Pulmonary artery endothelial cell (primary cell): ENCODE measurements at regions not wholly inside any gene's neighbourhood (a gene's known extent, or its start where the extent isn't known, plus 50 kb on each side); places are given as distances from the start of the nearest gene placed in this dataset.

Experiments used
- DNase-seq: peaks from one replicate; pipeline ENCODE4 v3.0.0-alpha.2; 2011; ENCODE audit warnings: low read depth, low spot score

DNA sequence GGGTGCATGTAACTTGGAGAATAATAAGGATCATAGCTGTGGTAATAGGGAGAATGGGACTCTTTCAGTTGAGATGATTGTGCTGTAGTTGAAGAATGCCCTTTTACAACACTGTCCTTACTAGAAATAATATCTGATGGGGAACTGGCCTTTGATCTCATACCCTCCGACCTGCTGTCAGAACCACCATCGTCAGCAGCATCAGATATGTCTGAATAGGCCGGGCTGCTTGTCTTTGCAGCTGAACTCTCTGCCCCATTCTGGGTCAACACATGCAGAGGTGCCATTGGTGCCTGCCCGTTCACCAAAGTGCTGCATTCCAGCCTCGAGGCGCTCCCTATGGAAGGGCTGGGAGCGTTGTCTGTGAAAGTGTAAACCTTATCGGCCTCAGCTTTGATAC is 99.1 kb downstream of the ZNF608 start:
- DNase-seq, result no peak

DNA sequence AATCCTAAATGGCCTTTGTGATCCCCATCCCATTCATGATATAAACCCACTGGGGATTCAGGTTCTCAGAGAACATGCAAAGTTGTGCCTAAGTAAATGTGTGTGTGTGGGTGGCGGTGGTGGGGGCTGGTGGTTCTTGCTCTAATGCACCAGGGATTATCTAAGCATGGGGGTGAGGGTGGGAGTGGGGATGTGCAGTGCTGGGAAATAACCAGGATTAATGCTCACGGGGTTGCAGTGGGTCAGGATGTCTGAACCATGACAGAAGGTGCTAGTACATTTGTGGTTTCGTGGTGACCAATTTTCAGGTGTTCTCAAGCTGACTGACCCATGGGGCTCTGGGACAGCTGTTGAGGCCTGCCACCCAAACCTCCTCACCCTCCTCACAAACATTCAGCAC is 101.0 kb downstream of the ZNF608 start:
- no peak for DNase-seq

DNA sequence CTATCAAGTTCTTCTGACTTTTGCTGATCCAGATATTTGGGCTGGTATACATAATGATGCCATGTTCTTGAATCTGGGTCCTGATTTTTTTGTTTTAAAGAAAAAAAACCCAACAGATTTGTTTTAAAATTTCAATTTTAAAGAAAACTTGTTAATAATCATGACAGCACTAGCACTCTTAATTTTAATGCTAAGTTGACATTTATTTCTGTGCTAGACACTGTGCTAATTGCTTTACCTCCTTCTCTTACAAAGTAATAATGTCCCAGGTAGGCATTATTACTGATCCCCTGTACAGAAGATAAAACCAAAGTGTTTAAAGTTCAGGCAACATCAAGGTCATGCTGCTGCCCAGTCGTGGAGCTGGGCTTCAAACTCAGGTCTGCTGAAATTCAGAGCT is 101.9 kb downstream of the ZNF608 start:
- no peak for DNase-seq

DNA sequence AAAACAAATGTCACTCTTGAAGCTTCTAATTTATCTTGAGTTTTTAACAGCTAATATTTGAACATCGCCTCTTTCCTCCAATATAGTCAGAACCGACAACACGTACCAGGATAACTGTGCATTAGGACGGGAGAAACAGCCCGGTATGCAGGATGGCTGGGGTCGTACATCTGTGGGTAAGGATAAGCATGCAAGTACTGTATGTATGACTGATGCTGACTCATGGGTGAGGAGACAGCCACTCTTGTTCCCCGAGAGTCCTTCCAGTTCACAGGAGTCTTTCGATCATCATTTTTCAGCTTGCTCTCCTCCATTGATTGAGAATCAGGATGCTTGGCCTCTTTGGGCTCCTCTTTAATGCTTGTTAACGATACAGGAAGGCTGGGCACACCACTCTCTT is 102.3 kb downstream of the ZNF608 start:
- no peak for DNase-seq

DNA sequence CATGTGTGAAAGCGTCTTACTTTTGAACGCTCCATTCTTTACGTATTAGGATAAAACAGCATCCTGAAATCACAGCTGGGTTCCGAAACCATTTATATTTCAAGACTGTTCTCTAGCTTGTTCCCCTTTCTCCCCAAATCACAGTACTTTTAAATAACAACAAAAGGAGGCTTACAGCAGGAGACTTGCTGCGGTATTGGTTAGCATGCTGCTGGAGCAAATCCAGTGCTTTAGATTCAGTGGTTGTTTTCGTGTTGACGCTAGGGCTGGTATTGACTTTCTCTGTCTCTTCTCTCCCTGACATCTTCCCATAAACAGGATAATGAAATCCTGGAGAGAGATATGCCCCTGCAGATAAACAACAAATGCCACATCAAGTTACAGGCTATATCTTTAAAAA is 103.1 kb downstream of the ZNF608 start:
- DNase-seq, result no peak

DNA sequence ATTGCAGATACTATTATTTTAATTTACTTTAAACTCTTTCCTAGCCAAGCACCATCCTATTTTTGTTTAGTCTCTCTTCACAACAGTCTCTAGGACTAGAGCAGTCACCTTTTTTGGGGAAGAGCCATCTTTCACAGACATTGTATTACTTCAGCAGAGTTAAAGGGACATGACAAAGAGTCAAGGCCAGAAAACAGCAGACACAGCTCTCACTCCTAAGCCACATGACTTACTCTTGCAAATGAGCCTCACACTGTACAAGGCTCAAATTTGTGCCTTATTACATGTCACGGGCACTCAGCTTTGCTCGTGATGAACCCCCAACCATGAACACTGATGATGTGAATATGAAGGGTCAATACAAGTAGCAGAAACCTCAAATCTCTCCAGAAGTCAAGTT is 104.3 kb downstream of the ZNF608 start:
- no peak for DNase-seq

DNA sequence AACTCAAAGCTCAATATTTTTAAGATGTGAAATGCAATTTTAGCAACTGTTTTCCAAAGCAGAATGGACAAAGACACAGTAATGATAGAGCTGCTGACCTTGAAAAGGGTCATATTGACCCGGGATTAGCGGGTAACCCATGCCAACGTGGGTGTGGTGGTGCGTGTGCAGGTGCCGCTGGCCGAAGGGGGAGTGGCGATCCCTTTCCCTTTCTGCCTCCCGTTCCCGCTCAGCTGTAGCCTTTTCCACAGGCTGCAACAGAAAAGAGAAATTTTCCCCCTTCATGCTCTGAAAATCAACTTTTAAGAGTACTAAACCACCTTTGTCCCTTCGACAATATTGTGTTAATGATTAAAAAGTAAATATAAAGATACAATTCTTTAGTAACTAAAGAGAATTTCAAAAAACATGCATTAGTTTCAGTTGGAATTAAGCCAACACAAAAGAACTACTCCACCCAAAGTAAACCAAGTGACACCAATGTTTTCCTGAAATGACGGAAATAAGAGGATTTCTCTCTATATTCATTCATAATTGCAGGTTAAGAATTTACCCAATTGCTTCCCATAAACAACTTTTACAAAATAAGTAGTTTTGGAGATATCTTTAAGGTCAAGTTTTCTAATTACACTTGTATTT is 105.2 kb downstream of the ZNF608 start:
- no peak for DNase-seq

DNA sequence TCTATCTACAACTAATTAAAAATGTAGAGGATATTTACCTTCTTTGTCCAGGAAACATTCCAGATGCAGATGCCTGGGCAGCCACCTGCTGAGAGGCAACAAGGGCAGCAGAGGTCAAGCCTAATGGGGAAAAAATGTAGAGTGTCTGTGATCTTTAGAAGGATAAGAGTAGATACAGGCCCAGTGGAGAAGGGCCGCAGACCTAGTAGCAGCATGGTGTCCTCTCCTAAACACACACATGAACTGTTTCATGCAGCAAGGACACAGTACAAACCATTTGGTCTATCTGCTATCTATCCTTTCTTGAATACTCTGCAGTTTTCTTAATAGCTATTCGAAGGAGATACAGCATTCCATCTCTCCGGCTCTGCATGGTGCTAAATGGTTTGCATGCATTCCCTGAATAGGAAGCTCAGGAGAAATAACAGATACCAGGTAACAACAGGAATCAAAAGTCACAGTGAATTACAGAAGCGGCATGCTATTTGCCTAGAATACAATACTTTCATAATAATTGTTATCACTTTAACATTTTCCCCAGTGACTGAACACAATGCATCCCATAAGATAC is 107.3 kb downstream of the ZNF608 start:
- DNase-seq, result no peak

DNA sequence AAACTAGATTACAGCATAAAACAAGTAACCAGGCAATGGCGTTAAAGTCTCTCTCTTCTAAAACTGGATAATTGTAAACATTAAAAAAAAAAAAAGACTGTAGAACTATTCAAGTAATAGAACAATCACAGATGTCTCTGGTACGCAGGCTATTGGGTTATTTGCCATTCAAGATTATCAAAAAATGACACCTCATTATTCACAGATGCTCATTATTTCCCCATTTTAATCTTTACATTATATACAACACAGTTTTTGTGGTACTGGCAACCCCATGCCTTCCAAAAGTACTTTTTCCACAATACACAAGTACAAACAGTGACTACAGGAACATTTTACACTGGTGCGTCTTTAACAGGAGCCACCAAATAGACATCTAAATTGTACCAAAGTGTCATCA is 109.4 kb downstream of the ZNF608 start:
- no peak for DNase-seq

DNA sequence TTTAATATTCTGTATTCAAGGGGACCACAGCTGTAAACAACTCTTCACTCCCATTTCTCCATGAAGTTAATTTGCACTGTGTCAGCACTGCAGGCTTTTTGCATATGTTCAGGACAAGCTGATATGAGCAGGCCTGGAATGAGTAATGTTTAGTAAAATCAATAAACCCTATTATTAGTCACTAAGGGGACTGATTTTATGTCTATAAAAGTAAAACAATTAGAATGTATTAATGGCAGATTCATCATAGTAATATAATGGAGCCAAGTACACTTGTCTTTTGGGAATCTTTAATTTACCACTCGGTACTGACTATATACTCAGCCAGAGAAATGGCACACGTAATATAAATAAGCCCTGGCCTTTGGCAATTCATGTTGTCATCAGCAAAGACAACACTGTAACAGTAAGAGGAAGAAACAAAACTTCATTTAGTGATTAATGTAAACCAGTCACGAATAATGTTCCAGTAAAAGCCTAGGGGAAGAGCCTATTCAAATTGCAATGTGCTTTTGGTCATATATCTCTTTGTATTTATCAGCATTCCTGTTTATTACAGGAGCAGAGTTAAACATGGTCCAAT is 111.6 kb downstream of the ZNF608 start:
- DNase-seq, result no peak

DNA sequence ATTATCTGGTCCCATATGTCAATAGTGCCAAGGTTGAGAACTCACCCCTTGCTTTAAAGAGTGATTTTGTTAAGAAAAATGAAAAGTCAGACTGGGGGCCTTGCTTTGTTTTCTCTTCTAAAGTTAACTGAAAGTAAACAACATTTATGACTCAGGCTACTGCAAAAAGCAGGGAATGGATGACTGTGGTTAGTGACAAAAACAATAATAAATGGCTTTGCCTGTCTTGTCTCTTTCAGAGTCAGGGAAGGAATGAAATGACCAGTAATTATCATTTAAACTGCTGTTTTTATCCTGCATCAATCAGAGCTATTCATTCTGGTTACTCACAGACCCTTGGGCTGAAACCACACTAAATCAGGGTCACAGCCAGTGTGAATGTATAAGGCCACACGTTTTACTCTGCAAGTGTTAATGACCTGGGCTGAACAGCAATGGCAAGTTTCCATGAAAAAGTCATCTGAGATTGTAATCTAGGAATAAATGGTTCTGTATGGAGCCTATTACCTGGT is 112.2 kb downstream of the ZNF608 start:
- no peak for DNase-seq

DNA sequence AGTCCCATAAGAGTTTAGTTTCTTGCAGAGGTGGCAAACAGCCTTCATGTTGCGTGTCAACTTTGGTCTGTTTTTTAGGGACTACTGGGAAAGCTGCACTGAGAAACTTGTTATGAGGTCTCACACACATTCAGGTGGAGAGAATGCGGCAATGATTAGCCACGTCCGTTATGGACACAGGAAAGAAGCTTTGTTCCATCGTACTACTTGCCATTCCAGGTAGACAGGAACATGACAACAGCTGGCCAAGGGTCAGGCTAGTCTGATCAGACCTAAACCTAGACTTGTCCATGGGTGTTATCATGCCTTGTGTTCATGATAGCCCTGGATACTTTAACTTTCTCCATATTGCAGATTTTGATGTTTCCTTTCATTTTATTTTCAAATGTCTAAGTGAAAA is 113.2 kb downstream of the ZNF608 start:
- DNase-seq, result no peak

DNA sequence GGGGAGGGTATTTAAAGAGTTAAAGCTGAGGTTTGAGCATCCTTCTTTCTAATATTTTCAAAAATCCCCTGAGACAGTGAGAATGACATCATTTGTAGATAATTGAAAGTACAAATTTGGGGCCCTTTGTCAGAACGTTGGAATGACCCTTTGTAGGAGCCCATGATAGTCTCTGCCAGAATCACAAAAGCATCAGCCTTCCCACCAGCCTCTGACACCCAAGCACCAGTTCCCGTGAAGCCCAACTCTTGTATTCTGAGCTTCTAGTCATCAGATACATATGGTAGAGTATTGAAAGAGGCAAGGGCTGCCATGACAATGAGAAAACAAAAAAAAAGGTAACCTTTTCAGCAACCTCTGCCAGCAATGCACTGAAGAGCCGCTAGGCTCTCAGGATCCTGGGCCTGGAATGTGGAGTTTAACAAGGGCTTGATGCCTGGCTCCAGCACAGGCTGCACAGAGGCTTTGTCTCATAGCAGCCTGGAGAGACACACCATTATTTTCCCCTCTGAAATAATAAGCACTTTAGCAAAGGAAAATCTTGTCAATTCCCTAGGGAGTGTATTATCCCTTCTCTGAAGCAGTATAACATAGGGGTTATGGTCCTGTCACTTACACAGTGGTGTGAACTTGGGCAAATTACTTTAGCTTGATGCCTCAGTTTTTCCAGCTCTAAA is 114.4 kb downstream of the ZNF608 start:
- DNase-seq, result no peak

DNA sequence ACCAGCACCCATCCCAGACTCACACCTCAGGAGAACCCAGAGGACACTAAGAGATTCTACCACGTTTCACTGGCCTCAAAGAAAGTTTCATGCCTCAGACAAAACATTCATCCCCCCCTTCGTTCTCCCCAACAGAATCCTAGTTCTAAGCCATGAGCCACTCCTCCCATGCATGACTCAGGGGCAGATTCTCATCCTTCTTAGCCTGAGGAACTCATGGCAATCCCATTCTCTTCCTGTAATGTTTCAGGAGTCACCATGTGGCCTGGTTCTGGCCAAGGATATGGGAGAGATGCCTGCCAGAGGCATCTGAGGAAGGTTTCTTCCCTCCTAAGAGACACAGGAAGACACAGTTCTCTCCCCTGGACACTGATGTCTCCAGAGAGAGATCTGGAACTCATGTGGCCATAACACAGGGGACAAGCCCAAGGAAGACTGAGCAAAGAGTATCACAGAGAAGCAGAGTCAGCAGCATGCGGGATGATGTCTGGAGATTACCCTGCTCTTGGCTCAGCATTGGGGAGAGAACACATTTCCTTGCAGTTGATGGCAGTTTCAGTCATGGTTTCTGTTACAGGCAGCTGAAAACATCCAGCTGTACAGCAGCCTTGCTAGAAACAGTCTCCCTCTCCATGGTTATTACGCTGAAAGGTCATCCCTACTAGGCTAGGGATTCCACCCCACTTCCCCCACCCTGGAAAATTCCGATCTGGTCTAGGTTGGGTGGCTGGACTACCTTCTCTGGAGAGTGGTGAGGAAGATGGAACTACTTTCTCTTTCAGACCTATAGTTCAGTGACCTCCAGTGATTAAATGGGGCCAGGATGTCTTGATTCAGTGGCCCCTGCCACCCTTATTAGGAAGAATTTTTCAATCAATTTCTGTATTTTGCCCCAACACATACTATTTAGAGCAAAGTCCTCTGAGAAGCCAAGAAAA is 115.4 kb downstream of the ZNF608 start:
- DNase-seq, result no peak

DNA sequence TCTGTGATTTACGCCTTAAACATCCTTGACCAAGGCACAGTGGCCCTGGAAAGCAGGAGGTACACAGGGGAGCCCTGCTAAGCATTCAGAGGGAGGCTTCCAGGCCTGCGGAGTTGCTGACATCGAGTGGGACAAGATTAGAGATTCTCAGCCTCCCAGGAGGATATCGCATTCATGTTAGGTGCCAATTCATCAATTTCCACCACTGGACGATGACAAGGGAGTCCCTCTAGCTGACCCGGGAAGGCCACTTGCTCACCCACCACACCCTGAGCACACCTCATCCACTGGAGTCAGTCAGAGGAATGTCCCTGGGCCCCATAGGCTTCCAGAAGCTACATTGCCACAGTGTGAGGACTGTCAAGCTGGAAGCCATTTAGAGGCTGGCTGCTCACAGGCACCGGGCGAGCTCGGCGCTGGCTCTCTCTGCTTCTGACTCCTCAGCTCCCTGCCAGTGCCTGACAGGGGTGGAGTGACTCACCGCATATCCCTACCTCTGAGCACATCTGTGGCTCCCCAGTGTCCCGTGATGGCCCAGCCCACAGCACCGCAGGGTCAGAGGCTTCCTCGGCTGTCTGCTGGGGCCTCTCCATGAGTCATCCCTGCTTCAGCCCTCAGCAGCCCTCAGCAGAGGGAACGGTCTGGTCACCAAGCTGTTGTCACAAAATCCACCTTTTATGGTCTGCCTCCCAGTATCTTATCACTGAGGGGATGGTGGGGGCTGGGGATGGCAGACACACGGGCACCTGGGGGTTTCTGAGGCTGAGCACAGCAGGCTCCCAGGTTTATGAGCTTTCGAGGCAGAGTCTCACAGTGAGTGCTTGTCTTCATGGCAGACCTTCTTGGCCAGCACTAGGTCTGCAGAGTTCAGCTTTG is 117.5 kb downstream of the ZNF608 start:
- DNase-seq, result no peak

DNA sequence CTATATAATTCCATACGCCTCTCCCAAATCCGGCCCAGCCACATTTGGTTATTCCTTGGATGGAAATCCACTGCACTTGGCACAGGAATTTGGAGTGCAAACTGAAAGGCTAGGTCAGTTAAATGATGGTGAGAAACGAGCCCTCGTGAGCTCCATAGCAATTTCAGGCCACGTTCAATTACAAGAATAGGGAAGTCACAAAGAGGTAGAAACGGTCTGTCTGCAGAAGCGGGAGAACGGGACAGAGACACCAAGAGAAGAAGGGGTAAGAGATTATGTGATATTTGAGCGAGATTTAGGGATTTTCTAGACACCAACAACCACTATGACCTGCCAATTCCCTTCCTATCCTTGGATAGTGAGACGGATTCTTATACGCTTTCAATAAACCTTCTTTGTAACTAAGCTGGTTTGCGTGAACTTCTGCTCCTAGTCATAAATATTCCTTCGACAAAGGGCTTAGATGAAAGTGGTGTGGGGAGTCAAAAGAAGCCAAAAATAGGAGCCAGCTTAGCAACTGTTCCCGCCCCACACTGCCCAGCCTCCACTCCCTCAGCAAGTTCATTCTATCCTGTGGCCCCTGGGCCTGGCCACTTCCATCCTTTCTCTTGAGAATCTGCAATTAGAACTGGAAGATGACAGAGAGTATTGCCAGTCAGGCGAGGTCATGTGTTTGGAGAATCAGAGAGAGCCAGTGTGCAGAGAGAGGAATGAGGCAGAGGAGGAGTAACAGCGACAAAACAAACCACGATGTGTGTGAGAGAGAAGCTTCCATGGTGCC is 118.4 kb downstream of the ZNF608 start:
- DNase-seq, result no peak

DNA sequence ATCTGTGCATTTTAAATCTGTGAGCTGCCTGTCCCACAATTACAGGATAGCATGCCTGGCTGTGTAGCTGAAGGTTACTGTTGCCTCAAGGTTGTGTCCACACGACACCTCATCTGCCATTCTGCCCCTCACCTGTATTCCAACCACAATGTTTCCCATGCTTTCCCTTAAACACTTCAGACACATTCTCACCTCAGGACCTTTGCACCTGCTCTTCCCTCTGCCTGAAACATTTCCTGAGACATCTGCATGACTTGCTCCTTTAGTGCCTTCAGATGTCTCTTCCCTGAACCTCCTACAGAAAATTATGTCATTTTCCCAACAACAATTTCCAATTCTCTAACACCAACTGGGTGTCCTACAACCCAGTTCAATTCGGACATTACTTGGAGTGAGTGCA is 120.4 kb downstream of the ZNF608 start:
- no peak for DNase-seq

DNA sequence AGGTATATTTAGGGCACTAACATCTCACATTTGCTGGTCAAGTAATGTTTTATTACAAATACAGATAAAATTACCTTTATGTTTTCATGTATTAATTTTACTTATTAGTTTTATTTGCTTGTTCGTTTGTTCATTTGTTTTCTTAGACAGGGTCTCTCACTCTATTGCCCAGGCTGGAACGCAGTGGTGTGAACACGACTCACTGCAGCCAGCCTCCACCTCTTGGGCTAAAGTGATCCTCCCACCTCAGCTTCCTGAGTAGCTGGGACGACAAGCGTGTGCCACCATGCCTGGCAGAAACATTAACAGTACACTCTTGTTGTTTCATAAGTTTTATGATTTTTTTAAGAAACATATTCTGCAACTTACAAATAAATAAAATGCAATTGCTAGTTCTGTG is 123.2 kb downstream of the ZNF608 start:
- no peak for DNase-seq

DNA sequence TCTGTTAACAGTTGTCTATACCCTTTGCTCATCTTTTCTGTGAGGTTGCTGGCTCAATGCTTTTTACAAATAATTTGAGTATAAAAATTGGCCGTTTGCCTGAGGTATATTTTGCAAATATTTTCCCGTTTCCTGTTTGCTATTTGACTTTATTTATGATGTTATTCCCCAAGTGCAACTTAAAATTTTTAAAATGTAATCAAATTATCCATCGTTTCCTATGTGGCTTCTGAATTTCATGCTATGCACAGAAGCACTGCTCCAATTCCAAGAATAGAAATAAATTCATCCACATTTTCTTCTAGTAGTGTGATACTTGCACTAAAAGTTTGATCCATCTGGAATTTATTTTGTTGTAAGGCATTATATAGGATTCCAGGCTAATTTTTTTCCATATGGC is 123.6 kb downstream of the ZNF608 start:
- DNase-seq, result no peak

DNA sequence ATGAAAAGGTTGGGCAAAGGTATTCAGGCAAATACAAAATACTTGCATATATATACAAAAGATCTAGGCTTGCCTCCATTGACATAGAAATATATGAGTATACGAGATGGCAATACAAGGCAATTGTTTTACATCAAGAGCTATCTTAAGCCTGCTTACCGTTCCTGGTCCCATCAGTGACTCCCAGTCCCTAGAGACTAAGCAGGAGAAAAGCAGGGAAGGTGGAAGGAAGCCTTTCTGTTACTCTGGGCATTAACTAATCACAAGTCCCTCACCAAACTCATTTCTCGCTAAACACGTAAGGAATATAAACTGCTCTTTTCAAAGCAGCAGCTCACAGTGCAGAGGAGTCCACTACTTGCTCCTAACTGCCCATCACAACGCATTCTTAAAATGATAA is 125.2 kb downstream of the ZNF608 start:
- DNase-seq, result no peak
